ENCODE measurements at regions not wholly inside any gene's neighbourhood (a gene's known extent, or its start where the extent isn't known, plus 50 kb on each side); places are given as distances from the start of the nearest gene placed in this dataset.

DNA sequence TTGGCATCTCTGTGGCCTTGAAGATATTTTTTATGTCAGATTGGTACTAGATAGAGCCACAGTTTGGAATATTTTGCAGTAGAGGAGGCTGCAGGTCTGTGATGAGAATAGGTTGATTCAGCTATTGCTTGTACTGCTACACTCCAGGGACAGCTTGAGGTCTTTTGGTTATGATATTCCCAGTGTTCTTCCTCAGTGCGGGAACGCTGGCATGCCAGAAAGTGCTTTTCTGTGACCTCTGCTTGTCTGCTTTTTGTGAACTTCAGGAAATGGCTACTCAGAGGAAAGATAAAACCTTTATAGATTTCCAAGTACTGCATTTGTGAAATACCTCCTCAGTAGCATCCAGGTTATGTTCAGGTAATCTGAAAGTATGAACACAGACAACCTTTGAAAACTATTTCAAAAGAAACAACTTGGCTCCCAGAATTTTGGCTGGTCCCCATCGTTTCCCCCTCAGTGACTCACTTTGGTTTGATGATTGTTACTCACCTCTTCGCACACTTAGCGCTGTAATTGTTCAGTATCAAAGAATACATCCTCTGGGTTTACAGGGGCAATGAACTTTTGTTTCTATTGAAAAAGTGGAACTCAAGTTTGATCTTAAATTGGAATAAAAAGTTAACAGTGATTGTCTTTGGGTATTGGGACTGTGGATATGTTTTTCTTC is 191.4 kb downstream of the HIPK3 start:
- Histone ChIP-seq H3K36me3 (ENCODE audit: control insufficient read depth in 2 of 2, extremely low read depth in 1 of 2, insufficient read depth in 2 of 2, low read length in 2 of 2) (no peaks in the 10 kb centered on the region), H3K4me2 (ENCODE audit: insufficient read depth, low read length) (peak overlapping the region; percentile 59), H3K9me3 (replicated peaks; ENCODE audit: control insufficient read depth, insufficient read depth, low read length) (no peaks in the 10 kb centered on the region), H3K79me2 (ENCODE audit: control insufficient read depth, insufficient read depth, low read length) (peaks cover 46% of the 10 kb centered on the region), H2AFZ (ENCODE audit: low read depth, low read length) (no peak overlapping the region), H3K4me1 (ENCODE audit: control insufficient read depth, extremely low read depth, insufficient read depth, low read length) (peaks cover 53% of the 10 kb centered on the region), H3K4me3 (replicated peaks in 1 of 3; ENCODE audit: insufficient read depth in 1 of 3, low read depth in 1 of 3, low read length in 3 of 3) (no peak overlapping the region), H4K20me1 (replicated peaks; ENCODE audit: control insufficient read depth, extremely low read depth, insufficient read depth, low read length) (no peaks in the 10 kb centered on the region), H3K27ac (ENCODE audit: insufficient read depth, low read depth, low read length) (no peak overlapping the region), H3K27me3 (ENCODE audit: control insufficient read depth in 2 of 2, insufficient read depth in 2 of 2, low read length in 2 of 2) (no peaks in the 10 kb centered on the region), H3K9me1 (replicated peaks; ENCODE audit: control insufficient read depth, extremely low read depth, insufficient read depth, low read length) (no peaks in the 10 kb centered on the region), H3K9ac (replicated peaks; ENCODE audit: extremely low read depth, insufficient read depth, low read length) (no peak overlapping the region)
- TF ChIP-seq FOS (IDR thresholded peaks at IDR 0.05; ENCODE audit: borderline replicate concordance, insufficient read depth, low read length) (peak; percentile 55), MYC (IDR thresholded peaks at IDR 0.05; ENCODE audit: low read depth, low read length) (no peak), EZH2 (IDR thresholded peaks at IDR 0.05; ENCODE audit: borderline replicate concordance, low read depth, low read length, severe bottlenecking) (no peak)
- TF ChIP-seq, protein P1, sequence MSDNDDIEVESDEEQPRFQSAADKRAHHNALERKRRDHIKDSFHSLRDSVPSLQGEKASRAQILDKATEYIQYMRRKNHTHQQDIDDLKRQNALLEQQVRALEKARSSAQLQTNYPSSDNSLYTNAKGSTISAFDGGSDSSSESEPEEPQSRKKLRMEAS (IDR thresholded peaks at IDR 0.05; ENCODE audit: insufficient read depth, insufficient read length), result no peak
- no TSS peak for BruUV-seq (replicated peaks)
- ChIA-PET CTCF (no interaction called here), POLR2A (no interaction called here)
- dilution Hi-C loops (cut with MboI; ENCODE audit: extremely low pct_ligation_motif_present, low sequenced_read_pairs) (no loop called here), intact Hi-C loops (cut with micrococcal nuclease) (no loop called here)
- FAIRE-seq, result no peak
- DNase-seq (ENCODE audit: low read depth, low spot score), result peak; percentile 21

DNA sequence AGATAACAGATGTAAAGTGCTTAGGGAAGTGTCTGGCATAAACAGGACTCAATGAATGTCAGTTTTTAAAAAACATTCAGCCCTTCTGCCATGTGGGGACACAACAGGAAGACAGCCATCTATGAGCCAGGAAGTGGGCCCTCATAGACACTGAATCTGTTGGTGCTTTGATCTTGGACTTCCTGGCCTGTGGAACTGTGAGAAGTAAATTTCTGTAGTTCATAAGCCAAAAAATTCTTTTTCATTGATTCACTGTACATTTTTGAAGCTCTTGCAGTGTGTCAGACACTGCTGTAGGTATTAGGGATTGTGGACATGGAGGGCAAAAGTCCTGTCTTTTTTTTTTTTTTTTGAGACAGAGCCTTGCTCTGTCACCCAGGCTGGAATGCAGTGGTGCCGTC is 188.6 kb downstream of the HIPK3 start:
- intact Hi-C loops (cut with micrococcal nuclease) (no loop called here), dilution Hi-C loops (cut with MboI; ENCODE audit: extremely low pct_ligation_motif_present, low sequenced_read_pairs) (no loop called here)
- H3K36me3 ChIP-seq (ENCODE audit: control insufficient read depth in 2 of 2, extremely low read depth in 1 of 2, insufficient read depth in 2 of 2, low read length in 2 of 2), result no peaks in the 10 kb centered on the region
- no peaks in the 10 kb centered on the region for H3K9me1 ChIP-seq (replicated peaks; ENCODE audit: control insufficient read depth, extremely low read depth, insufficient read depth, low read length)
- ChIA-PET POLR2A (no interaction called here), CTCF (no interaction called here)
- TF ChIP-seq, protein P1 (IDR thresholded peaks at IDR 0.05; ENCODE audit: insufficient read depth, insufficient read length), result no peak
- TF ChIP-seq JUN (IDR thresholded peaks at IDR 0.05; ENCODE audit: borderline replicate concordance, insufficient read depth, insufficient read length, low read depth), result no peak
- no peak for TF ChIP-seq POLR2AphosphoS5 (IDR thresholded peaks at IDR 0.05; ENCODE audit: insufficient read depth, low read depth, low read length)
- TF ChIP-seq MYC (IDR thresholded peaks at IDR 0.05; ENCODE audit: low read depth, low read length), result no peak
- no peak for TF ChIP-seq GATA2 (IDR thresholded peaks at IDR 0.05; ENCODE audit: insufficient read depth, insufficient read length, low read depth, low read length)
- H3K27ac ChIP-seq (ENCODE audit: insufficient read depth, low read depth, low read length), result no peak overlapping the region
- no TSS peak for BruUV-seq (replicated peaks)
- peaks cover 40% of the 10 kb centered on the region for H3K4me1 ChIP-seq (ENCODE audit: control insufficient read depth, extremely low read depth, insufficient read depth, low read length)
- FAIRE-seq (peak; percentile 52), DNase-seq (ENCODE audit: low read depth, low spot score) (no peak)
- peaks cover 35% of the 10 kb centered on the region for H3K79me2 ChIP-seq (ENCODE audit: control insufficient read depth, insufficient read depth, low read length)
- no peak overlapping the region for H3K4me3 ChIP-seq (replicated peaks in 1 of 3; ENCODE audit: insufficient read depth in 1 of 3, low read depth in 1 of 3, low read length in 3 of 3)
- H3K27me3 ChIP-seq (ENCODE audit: control insufficient read depth in 2 of 2, insufficient read depth in 2 of 2, low read length in 2 of 2), result no peaks in the 10 kb centered on the region
- H2AFZ ChIP-seq (ENCODE audit: low read depth, low read length), result no peak overlapping the region
- no peaks in the 10 kb centered on the region for H4K20me1 ChIP-seq (replicated peaks; ENCODE audit: control insufficient read depth, extremely low read depth, insufficient read depth, low read length)
- H3K9ac ChIP-seq (replicated peaks; ENCODE audit: extremely low read depth, insufficient read depth, low read length), result no peak overlapping the region
- no peak overlapping the region for H3K4me2 ChIP-seq (ENCODE audit: insufficient read depth, low read length)
- no peaks in the 10 kb centered on the region for H3K9me3 ChIP-seq (replicated peaks; ENCODE audit: control insufficient read depth, insufficient read depth, low read length)
